ENCODE measurements at regions not wholly inside any gene's neighbourhood (a gene's known extent, or its start where the extent isn't known, plus 50 kb on each side); places are given as distances from the start of the nearest gene placed in this dataset.

- TF ChIP-seq CTCF (IDR thresholded peaks at IDR 0.05) = no peak
- no peak for TF ChIP-seq POLR2A (IDR thresholded peaks at IDR 0.05)
These were observed 341.1 kb downstream of the CXCL12 start for GRCh38 chr10:44043646-44044375.
